MM.1S (cell line): ENCODE measurements at regions not wholly inside any gene's neighbourhood (a gene's known extent, or its start where the extent isn't known, plus 50 kb on each side); places are given as distances from the start of the nearest gene placed in this dataset.

ENCODE experiments used
- DNase-seq: peaks from one replicate; pipeline ENCODE4 v3.0.0-alpha.2; 2015
- H2AFZ ChIP-seq: fragments of 300-600 bp; sonication (generic); 2 replicates; pipeline ENCODE4 v1.6.0; 2016; ENCODE audit warnings: antibody characterized with exemption, low read length
- H3F3A ChIP-seq: fragments of 300-600 bp; sonication (generic); 2 replicates; pipeline ENCODE4 v1.6.1; 2016; ENCODE audit warnings: mild to moderate bottlenecking, antibody characterized with exemption, low read length, moderate library complexity, mixed read lengths; ENCODE audit not compliant: insufficient read depth
- H3K27ac ChIP-seq: fragments of 300-600 bp; sonication (generic); 2 replicates; pipeline ENCODE4 v1.5.1; 2016; ENCODE audit warnings: mild to moderate bottlenecking, low read length
- H3K27me3 ChIP-seq: fragments of 300-600 bp; sonication (generic); replicated peaks from 2 replicates; pipeline ENCODE4 v1.6.0; 2016; ENCODE audit warnings: low read length; ENCODE audit not compliant: insufficient read depth
- H3K36me3 ChIP-seq: fragments of 300-600 bp; sonication (generic); replicated peaks from 2 replicates; pipeline ENCODE4 v1.6.1; 2016; ENCODE audit warnings: mild to moderate bottlenecking, low read length, mixed read lengths; ENCODE audit not compliant: insufficient read depth
- H3K4me1 ChIP-seq: fragments of 300-600 bp; sonication (generic); 2 replicates; pipeline ENCODE4 v1.6.1; 2016; ENCODE audit warnings: low read length, mixed read lengths
- H3K4me2 ChIP-seq: fragments of 300-600 bp; sonication (generic); 2 replicates; pipeline ENCODE4 v1.6.0; 2016; ENCODE audit warnings: low read depth, low read length
- H3K4me3 ChIP-seq: fragments of 300-600 bp; sonication (generic); 2 replicates; pipeline ENCODE4 v1.5.1; 2016; ENCODE audit warnings: low read length, mixed read lengths
- H3K79me2 ChIP-seq: fragments of 300-600 bp; sonication (generic); 2 replicates; pipeline ENCODE4 v1.6.1; 2016; ENCODE audit warnings: mixed run types, low read length, mixed read lengths
- H3K9ac ChIP-seq: fragments of 300-600 bp; sonication (generic); 2 replicates; pipeline ENCODE4 v1.6.1; 2016; ENCODE audit warnings: low read length, mixed read lengths
- H3K9me2 ChIP-seq: fragments of 300-600 bp; sonication (generic); replicated peaks from 2 replicates; pipeline ENCODE4 v1.6.1; 2016; ENCODE audit warnings: mild to moderate bottlenecking, low read length, mixed read lengths; ENCODE audit not compliant: insufficient read depth
- H3K9me3 ChIP-seq: fragments of 300-600 bp; sonication (generic); replicated peaks from 2 replicates; pipeline ENCODE4 v1.6.1; 2016; ENCODE audit warnings: mild to moderate bottlenecking, low read length, mixed read lengths; ENCODE audit not compliant: insufficient read depth
- H4K20me1 ChIP-seq: fragments of 300-600 bp; sonication (generic); 2 replicates; pipeline ENCODE4 v1.6.1; 2016; ENCODE audit warnings: mild to moderate bottlenecking, low read length, moderate library complexity, mixed read lengths; ENCODE audit not compliant: insufficient read depth
- CTCF ChIP-seq: fragments of 300-600 bp; sonication (generic); IDR thresholded peaks from 2 replicates; pipeline ENCODE4 v1.5.1; 2016; ENCODE audit warnings: antibody characterized with exemption, low read length, mixed read lengths
- EZH2 ChIP-seq: fragments of 300-600 bp; sonication (generic); optimal IDR thresholded peaks from 2 replicates; pipeline ENCODE3; 2017; ENCODE audit warnings: low read depth, mild to moderate bottlenecking, antibody characterized with exemption, low read length, mixed read lengths
- EZH2phosphoT487 ChIP-seq: fragments of 300-600 bp; sonication (generic); IDR thresholded peaks from 2 replicates; pipeline ENCODE4 v1.6.1; 2018; ENCODE audit warnings: antibody characterized with exemption, low read length

GRCh38 chr10:31140716-31141115 is 109.1 kb upstream of the ZNF438 start:
- DNase-seq, result no peak
- Histone ChIP-seq H3K4me1 (no peaks in the 10 kb centered on the region), H3F3A (no peaks in the 10 kb centered on the region), H3K36me3 (no peaks in the 10 kb centered on the region), H3K9me3 (no peaks in the 10 kb centered on the region), H3K79me2 (no peaks in the 10 kb centered on the region), H3K9ac (no peak overlapping the region), H3K4me2 (no peak overlapping the region), H3K4me3 (no peak overlapping the region), H2AFZ (no peak overlapping the region), H3K27me3 (no peaks in the 10 kb centered on the region), H4K20me1 (no peaks in the 10 kb centered on the region), H3K9me2 (no peaks in the 10 kb centered on the region), H3K27ac (no peak overlapping the region)
- TF ChIP-seq EZH2, result no peak
- TF ChIP-seq CTCF, result no peak
- TF ChIP-seq EZH2phosphoT487, result no peak

- H3K27me3 ChIP-seq, result no peaks in the 10 kb centered on the region
- no peak overlapping the region for H2AFZ ChIP-seq
- H3K9me3 ChIP-seq, result no peaks in the 10 kb centered on the region
- no peak overlapping the region for H3K4me2 ChIP-seq
- H3K9ac ChIP-seq, result no peak overlapping the region
- no peaks in the 10 kb centered on the region for H3F3A ChIP-seq
- no peaks in the 10 kb centered on the region for H3K79me2 ChIP-seq
- DNase-seq, result no peak
- no peaks in the 10 kb centered on the region for H3K36me3 ChIP-seq
- no peaks in the 10 kb centered on the region for H4K20me1 ChIP-seq
- H3K4me3 ChIP-seq, result no peak overlapping the region
- TF ChIP-seq EZH2phosphoT487 (no peak), CTCF (no peak), EZH2 (no peak)
- no peaks in the 10 kb centered on the region for H3K4me1 ChIP-seq
- no peak overlapping the region for H3K27ac ChIP-seq
- no peaks in the 10 kb centered on the region for H3K9me2 ChIP-seq
These were observed 110.4 kb upstream of the ZNF438 start for GRCh38 chr10:31142026-31142425.

DNA sequence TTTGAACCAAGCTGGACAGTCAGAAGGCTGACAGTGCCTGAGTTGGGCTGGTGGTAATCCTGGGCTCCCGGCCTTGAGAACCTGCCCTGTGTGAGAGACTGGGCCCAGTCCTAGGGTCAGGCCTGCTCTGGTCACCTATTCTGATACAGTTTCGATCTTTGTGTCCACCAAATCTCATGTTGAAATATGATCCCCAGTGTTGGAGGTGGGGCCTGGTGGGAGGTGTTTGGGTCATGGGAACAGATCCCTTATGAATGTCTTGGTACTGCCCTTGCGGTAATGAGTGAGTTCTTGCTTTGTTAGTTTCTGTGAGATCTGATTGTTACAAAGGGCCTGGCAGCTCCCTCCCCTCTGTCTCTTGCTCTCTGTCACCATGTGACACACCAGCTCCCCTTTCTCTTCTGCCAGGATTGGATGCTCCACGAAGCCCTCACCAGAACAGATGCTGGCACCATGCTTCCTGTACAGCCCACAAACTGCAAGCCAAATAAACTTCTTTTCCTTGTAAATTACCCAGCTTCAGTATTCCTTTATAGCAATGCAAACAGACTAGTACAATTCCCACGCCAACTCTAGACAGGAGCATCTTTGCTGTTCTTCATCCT is 111.8 kb upstream of the ZNF438 start:
- H4K20me1 ChIP-seq, result no peaks in the 10 kb centered on the region
- no peak overlapping the region for H3K9ac ChIP-seq
- no peaks in the 10 kb centered on the region for H3K9me3 ChIP-seq
- no peak for DNase-seq
- H2AFZ ChIP-seq, result no peak overlapping the region
- no peaks in the 10 kb centered on the region for H3K36me3 ChIP-seq
- no peaks in the 10 kb centered on the region for H3K4me1 ChIP-seq
- H3K9me2 ChIP-seq, result no peaks in the 10 kb centered on the region
- TF ChIP-seq EZH2phosphoT487 (no peak), EZH2 (no peak), CTCF (no peak)
- H3K79me2 ChIP-seq, result no peaks in the 10 kb centered on the region
- no peaks in the 10 kb centered on the region for H3F3A ChIP-seq
- no peak overlapping the region for H3K4me2 ChIP-seq
- H3K27me3 ChIP-seq, result no peaks in the 10 kb centered on the region
- H3K27ac ChIP-seq, result no peak overlapping the region
- no peak overlapping the region for H3K4me3 ChIP-seq
